ENCODE measurements at regions not wholly inside any gene's neighbourhood (a gene's known extent, or its start where the extent isn't known, plus 50 kb on each side); places are given as distances from the start of the nearest gene placed in this dataset.

DNA sequence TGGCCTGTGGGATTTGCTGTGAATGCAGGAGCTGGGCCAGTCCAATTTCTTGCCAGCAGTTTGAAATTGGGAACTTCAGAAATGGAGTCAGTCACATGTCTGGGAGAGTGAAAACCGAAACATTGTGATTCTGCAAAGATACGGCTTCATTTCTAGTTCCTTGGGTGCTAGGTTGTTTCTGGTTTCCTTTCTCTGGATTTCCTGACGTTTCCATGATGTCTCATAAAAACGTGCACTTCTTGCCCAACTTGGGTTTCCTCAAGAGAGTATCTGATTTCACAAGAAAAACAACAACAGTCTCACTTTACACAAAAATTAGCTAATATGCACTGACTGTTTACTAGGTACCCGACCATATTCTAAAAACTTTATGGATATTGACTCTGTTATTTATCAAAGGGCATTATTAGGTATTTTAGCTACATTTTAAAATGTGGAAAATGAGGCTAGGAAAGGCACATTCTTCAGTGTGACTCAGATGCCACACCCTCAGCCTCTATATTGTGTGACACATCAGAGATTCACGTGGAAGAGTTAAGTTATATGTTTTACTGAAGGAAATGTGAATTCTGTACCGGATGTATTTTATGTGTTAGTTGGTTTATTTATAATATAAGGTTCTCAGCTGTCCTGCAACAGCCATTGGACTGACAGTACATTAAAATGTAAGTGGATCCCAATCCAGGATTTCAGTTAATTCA is 225.0 kb upstream of the PUDP start:
- no peak for DNase-seq (ENCODE audit: low spot score)

DNA sequence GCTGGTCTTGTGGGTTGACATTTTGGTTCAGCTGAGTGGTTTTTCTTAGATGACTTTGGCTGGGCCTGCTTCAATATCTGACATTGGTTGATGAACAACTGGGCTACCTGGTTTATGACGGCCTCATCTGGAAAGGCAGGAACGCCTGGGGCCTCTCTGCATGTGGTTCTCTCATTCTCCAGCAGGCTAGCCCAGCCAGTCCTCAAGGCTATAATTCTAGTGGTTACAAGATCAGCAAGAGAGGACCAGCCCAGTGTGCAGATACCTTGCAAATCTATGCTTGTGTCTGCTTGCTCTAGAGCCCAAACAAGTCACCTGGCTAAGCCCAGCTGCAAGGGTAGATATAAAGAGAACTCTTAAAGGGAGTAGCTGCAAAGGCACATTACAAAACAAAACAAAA is 214.2 kb upstream of the PUDP start:
- H3K27me3 ChIP-seq (ENCODE audit: insufficient read depth, poor library complexity, severe bottlenecking) = no peaks in the 10 kb centered on the region
- DNase-seq (ENCODE audit: low spot score) = no peak
- no peak overlapping the region for H3K27ac ChIP-seq (ENCODE audit: poor library complexity, severe bottlenecking)
- ATAC-seq (ENCODE audit: low read depth) = no peak
- H3K36me3 ChIP-seq (ENCODE audit: low read depth) = no peaks in the 10 kb centered on the region
- no peaks in the 10 kb centered on the region for H3K4me1 ChIP-seq (ENCODE audit: insufficient read depth, poor library complexity, severe bottlenecking)
- no peaks in the 10 kb centered on the region for H3K9me3 ChIP-seq (ENCODE audit: severe bottlenecking)
- no peak for TF ChIP-seq CTCF (IDR thresholded peaks at IDR 0.05; ENCODE audit: poor library complexity, severe bottlenecking)
- no peak overlapping the region for H3K4me3 ChIP-seq (ENCODE audit: severe bottlenecking)

More for the DNA sequence above, 225.0 kb upstream of the PUDP start:
- no peaks in the 10 kb centered on the region for H3K9me3 ChIP-seq (ENCODE audit: severe bottlenecking)
- no peak for TF ChIP-seq CTCF (IDR thresholded peaks at IDR 0.05; ENCODE audit: poor library complexity, severe bottlenecking)
- H3K36me3 ChIP-seq (ENCODE audit: low read depth) = no peaks in the 10 kb centered on the region
- peaks cover 16% of the 10 kb centered on the region for H3K4me1 ChIP-seq (ENCODE audit: insufficient read depth, poor library complexity, severe bottlenecking)
- H3K27ac ChIP-seq (ENCODE audit: poor library complexity, severe bottlenecking) = peak overlapping the region; percentile 87
- peak; percentile 85 for ATAC-seq (ENCODE audit: low read depth)
- H3K27me3 ChIP-seq (ENCODE audit: insufficient read depth, poor library complexity, severe bottlenecking) = no peaks in the 10 kb centered on the region
- no peak overlapping the region for H3K4me3 ChIP-seq (ENCODE audit: severe bottlenecking)

- no peaks in the 10 kb centered on the region for H3K27me3 ChIP-seq (ENCODE audit: insufficient read depth, poor library complexity, severe bottlenecking)
- H3K4me1 ChIP-seq (ENCODE audit: insufficient read depth, poor library complexity, severe bottlenecking) = no peaks in the 10 kb centered on the region
- no peak overlapping the region for H3K4me3 ChIP-seq (ENCODE audit: severe bottlenecking)
- H3K36me3 ChIP-seq (ENCODE audit: low read depth) = no peaks in the 10 kb centered on the region
- ATAC-seq (ENCODE audit: low read depth) (no peak), DNase-seq (ENCODE audit: low spot score) (no peak)
- H3K9me3 ChIP-seq (ENCODE audit: severe bottlenecking) = no peaks in the 10 kb centered on the region
- no peak overlapping the region for H3K27ac ChIP-seq (ENCODE audit: poor library complexity, severe bottlenecking)
- TF ChIP-seq CTCF (IDR thresholded peaks at IDR 0.05; ENCODE audit: poor library complexity, severe bottlenecking) = no peak
Measured at GRCh38 chrX:7351926-7352325, 204.0 kb upstream of the PUDP start.

DNA sequence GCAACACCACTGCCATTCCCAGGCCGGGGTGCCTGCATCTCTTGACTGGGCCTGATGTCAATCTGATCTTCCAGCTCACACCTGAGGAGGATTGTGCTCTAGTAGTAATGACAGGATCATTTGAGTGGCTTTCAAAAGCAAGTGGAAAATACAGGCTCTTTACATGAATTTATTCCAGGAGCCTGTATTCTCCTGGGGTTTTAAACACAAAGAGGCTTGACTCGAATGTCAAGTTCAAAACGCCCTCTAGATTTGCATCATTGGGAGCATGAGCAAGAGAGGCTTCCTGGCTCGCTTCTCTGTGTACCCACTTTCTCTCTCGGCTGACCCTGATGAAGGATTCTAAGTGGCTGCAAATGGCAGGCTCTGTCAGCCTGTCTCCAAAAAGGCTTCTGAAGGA is 199.5 kb upstream of the PUDP start:
- no peak for ATAC-seq (ENCODE audit: low read depth)
- no peaks in the 10 kb centered on the region for H3K4me1 ChIP-seq (ENCODE audit: insufficient read depth, poor library complexity, severe bottlenecking)

More for the DNA sequence above, 199.5 kb upstream of the PUDP start:
- no peaks in the 10 kb centered on the region for H3K36me3 ChIP-seq (ENCODE audit: low read depth)
- H3K27me3 ChIP-seq (ENCODE audit: insufficient read depth, poor library complexity, severe bottlenecking) = no peaks in the 10 kb centered on the region
- TF ChIP-seq CTCF (IDR thresholded peaks at IDR 0.05; ENCODE audit: poor library complexity, severe bottlenecking) = no peak
- no peak overlapping the region for H3K4me3 ChIP-seq (ENCODE audit: severe bottlenecking)
- no peak overlapping the region for H3K27ac ChIP-seq (ENCODE audit: poor library complexity, severe bottlenecking)
- no peaks in the 10 kb centered on the region for H3K9me3 ChIP-seq (ENCODE audit: severe bottlenecking)
- no peak for DNase-seq (ENCODE audit: low spot score)

All from RWPE2 (cell line).